Retina (tissue), 1 donor: ENCODE measurements at regions not wholly inside any gene's neighbourhood (a gene's known extent, or its start where the extent isn't known, plus 50 kb on each side); places are given as distances from the start of the nearest gene placed in this dataset.
"Not testable (repeated sequence)": the region's sequence is repeated elsewhere in the genome, so short reads cannot be mapped to it uniquely, and the experiment has no call there.

Experiments used
- DNase-seq: peaks from one replicate; pipeline ENCODE4 v3.0.0-alpha.2; 2016

GRCh38 chr6:112591329-112591728, 244.2 kb downstream of the RFPL4B start:
- DNase-seq, result no peak

DNA sequence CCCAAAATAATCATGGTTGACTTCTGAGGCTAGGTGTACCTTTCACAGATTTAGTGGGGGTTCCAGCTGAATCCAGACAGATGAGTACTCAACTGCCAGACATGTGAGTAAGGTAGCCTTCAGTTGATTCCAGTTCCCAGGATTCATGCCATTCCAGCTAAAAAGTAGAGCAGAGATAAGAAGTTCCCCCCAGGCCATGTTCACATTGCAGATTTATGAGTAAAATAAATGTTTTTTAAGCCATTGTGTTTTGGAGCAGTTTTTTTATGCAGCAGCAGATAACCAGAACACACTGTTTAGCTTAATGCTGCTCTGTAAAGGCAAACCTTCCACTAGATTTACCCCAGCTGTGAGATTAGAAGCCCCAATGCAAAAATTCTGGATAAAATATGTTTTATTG, 245.0 kb downstream of the RFPL4B start:
- DNase-seq, result no peak

GRCh38 chr6:112594886-112595594, 247.9 kb downstream of the RFPL4B start:
- no peak for DNase-seq

DNA sequence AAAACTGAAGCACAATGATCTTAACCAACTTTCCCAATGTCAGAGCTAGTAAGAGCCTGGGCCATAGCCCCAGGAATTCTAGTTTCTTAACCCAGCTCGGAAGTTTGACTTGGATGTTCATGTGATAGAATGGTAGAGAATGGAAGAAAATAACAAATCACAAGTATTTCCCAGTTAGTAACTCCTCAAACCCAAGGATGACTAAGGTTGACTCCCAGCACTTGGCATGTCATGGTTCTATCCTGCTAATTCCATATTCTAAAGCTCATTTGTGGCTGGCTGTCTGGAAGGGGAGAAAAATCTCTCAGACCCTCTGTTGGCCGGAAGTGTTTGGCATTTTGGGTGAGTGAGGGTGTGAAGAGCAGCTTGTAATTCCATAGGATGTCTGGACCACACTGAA, 248.7 kb downstream of the RFPL4B start:
- no peak for DNase-seq

DNA sequence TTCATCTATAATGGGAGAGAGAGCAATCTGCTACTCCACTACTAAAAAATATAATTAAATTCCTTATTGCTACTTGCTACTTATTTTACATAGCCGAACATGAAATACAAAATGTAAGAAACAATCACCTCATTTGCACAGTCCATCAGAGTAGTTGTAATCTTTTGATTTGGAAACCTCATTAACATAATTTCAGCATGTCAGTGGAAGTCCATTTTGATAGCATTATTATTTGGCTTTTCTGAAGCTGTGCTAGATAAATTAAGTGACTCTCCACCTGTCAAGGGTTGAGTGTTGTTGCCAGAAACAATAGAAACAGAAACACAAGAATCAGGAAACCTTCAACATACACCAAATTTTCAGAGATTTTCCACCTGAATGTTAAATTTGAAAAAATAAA, 250.0 kb downstream of the RFPL4B start:
- DNase-seq, result no peak

DNA sequence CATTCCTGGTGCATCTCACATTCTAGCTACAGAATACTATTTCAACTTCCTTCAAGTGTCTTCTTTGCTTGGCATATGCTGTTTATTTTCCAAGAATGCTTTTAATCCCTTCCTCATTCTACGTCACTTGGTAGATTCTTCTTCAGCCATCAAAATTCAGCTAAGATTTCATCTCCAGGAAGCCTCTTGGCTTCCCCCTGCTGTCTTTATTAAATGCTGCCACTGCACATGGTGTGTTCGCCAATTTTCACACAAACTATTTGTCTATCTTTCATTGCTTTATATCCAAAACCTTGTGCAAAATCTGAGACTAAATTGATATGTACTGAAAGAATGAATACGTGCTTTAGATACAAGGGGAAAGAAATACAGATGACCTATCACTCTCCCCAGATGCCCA, 253.0 kb downstream of the RFPL4B start:
- no peak for DNase-seq

DNA sequence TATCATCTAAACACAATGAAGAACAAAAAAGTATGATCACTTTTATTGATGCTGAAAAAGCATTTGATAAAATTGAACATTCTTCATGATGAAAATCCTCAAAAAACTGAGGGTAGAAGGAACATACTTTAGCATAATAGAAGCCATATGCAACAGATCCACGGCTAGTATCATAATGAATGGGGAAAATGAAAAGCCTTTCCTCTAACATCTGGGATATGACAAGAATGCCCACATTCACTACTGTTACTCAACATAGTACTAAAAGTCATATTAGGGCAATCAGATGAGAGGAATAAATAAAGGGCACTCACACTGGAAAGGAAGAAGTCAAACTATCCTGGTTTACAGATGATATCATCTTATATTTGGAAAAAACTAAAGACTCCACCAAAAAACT, 256.6 kb downstream of the RFPL4B start:
- DNase-seq, result no peak

- DNase-seq, result no peak
These were observed 259.7 kb downstream of the RFPL4B start for GRCh38 chr6:112606656-112607435.

GRCh38 chr6:112608925-112609324, 261.8 kb downstream of the RFPL4B start:
- DNase-seq, result not testable (repeated sequence)

DNA sequence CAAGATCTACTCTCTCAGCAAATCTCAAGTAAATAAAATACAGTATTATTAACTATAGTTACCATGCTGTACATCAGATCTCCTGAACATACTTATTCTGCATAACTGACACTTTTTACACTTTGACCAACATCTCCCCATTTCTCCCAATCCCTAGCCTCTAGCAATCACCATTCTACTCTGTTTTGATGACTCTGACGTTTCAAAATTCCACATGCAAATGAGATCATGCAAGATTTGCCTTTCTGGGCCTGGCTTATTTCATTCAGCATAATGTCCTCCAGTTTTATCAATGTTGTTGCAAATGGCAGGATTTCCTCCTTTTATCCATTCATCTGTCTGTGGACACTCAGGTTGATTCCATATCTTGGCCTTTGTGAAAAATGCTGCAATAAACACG, 266.3 kb downstream of the RFPL4B start:
- no peak for DNase-seq

GRCh38 chr6:112618849-112619248, 271.7 kb downstream of the RFPL4B start:
- DNase-seq, result peak; percentile 70

GRCh38 chr6:112620812-112621569, 273.9 kb downstream of the RFPL4B start:
- DNase-seq, result no peak

DNA sequence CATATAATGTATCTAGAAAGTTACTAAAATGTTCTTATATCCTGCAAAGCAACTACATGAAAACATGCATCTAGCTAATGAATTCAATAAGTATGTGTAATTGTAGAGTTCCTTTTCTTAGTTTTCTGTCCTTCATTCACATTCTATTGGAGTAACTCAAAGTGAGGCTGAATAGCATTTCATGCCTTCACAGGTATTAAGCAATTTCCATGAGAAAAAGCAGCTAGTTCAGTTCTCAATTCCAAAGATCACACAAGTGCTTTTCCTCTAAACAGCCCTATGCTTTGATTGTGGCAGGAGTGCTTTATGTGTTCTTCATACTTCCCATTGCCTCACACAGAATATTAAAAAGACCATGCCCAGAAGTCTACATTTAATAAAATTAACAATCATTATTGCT, 274.9 kb downstream of the RFPL4B start:
- no peak for DNase-seq

DNA sequence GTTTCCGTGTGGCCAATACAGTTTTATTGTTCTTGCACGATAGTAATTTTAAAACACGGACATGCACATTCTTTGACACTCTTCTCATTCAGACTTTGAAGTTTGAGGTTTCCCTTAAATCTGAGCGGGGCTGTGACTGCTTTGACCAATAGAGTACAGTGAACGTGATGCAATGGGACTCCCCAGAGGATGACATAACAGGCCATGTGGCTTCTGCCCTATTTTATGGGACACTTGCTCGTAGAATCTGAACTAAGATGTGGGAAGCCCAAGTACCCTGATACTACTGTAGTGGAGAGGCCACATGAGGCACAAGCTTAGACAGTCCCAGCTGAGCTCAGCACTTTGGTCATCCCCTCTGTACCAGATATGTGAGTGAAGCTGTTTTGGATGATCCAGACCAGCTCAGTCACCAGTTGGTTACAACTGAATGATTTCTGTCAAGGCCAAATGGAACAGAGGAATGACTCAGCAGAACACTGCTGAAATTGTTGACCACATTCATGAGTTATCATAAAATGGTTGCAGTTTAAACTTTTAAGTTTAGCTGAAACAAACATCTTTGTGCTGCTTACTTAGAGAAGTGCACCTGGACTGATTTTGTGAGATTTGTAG, 279.4 kb downstream of the RFPL4B start:
- DNase-seq, result no peak

- no peak for DNase-seq
These were observed 287.2 kb downstream of the RFPL4B start for GRCh38 chr6:112634376-112634775.

DNA sequence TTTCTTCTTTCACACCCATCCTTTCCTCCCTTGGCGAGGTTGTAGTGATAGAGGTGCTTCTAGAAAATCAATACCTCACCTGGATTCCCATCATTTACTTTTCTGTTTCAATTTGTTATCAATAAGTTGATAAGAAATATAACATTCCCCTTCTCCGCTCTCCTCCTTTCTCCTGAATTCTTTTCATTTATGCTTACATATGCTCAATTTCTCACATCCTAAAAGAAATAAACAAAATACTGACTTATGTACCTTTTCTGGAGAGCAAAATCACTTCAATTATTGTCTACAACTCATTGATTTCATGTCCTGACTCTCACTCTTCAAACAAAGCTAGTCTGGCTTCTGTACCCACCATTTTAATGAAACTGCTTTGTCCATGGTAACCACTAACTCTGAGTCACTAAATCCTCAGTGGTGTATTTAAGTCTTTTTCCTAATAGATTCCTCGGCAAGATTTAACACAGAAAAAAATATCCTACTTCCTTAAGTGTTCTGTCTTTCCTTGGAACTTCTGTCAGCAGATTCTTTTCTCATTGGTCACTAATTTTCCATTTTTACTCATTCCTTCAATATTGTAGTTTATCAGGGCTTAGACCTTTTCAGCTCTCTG, 289.6 kb downstream of the RFPL4B start:
- DNase-seq, result no peak

DNA sequence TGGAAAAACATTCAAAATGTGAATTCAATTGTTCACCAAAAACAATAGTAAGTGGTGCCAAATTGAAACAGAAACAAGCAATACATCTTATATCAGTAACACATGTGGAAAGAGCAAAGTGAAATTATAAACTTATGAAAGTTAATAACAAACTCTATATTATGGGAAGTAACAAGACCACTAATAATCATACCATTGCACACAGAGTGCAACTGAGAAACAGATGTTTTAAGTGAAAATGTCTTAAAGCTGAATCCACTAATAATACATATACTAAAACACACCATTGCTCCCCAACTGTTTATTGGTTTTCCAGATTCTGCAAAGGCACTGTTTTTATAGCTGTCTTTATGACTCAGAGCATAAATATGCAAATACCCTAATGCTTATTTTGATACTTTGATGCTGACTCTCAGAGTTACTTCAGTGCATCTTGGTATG, 292.3 kb downstream of the RFPL4B start:
- no peak for DNase-seq

DNA sequence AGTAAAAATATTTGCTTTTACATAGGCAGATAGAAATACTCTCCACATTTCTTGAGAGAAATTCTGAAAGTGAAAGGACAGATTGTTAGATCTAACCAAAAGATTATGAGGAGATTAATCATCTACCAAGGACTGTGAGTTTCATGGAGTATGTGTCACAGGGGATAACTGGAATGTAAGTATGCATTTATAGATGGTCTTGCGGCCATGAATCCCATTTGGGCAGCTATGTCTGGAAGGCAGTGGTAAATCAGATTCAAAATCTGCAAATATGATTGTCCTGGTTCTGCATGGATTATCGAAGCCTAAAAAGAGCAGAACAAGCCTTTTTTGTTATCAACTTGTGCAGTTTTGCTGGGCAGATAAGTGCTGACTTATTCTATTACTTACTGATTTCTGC, 293.8 kb downstream of the RFPL4B start:
- DNase-seq, result no peak

DNA sequence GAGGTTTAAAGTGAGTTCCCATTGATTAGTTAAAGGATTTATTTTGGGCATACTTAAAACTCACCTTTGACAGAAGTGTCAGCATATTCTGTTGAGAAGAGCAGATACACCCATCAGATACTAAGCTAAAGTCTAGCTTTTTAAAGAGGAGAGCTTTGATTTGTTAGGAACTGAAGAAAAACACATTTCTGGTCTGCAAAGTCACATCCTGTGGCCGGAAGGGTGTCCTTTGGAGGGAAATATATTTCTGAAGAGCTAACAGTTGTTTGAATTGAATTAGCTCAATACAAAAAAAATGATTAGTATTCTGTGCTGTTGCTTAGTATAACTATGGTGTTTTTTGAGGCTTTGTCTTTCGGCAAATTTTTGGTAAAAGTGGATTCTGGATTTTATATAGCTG, 302.7 kb downstream of the RFPL4B start:
- DNase-seq, result no peak

DNA sequence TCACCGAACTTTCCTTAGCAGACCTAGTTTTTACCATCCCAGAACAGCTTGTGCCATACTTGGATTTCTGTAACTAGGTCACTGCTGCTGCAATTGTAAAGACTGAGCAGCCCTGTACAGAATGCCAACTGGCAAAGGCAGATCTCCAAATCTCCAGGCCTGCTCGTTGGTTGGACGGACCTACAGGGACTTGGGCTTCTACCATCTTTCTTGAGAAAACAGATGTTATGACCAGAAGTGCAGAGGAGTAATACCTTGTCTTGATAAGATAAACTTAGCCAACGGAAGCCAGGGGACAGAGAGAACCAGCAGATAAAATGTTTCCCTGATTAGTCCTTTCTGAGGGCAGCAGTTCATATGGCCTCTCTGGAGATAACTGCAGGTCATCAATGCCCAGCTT, 304.1 kb downstream of the RFPL4B start:
- peak; percentile 6 for DNase-seq

DNA sequence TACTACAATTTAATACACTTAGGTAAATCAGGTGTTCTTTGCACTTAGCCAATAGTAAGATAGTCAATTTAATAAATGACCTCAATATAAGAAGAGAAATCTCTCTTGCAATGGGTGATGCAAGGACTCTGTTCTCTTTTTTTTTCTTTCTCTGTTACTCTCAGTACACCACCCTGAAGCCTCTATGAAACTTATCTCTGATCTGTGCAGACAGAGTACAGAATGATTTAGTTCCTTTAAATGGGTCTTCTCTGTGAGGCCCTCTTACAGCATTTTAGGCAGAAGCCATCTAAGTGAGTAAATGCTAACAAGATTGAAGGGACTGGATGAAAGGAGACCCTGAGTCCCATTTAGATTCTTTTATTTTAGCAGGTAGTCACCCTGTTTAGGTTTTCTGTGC, 312.8 kb downstream of the RFPL4B start:
- DNase-seq, result no peak

DNA sequence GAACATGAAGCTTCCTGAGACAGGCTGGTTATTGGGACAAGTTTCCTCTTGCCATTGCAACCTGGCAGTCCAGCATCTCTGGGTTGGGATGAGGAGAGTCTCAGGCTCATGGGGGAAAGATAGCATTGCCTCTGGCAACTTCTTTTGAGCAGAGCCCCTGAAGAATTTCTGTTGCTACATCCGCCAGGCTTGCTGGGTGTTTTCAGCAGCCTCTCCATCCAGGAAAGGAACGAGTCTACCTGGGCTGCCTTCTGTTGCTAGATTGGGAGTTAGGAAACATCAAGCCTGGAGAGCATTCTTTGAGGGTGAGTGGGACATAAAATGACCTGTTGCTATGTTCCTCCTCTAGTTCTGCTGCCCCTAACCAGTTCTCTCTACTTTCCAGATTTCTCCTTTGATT, 313.5 kb downstream of the RFPL4B start:
- no peak for DNase-seq

- DNase-seq, result no peak
These were observed 316.6 kb downstream of the RFPL4B start for GRCh38 chr6:112663698-112664097.
